ENCODE measurements at regions not wholly inside any gene's neighbourhood (a gene's known extent, or its start where the extent isn't known, plus 50 kb on each side); places are given as distances from the start of the nearest gene placed in this dataset.
"Not testable (repeated sequence)": the region's sequence is repeated elsewhere in the genome, so short reads cannot be mapped to it uniquely, and the experiment has no call there.

- in situ Hi-C loops (cut with MboI; ENCODE audit: low sequenced_read_pairs) = no loop called here
Measured at GRCh38 chr6:104519566-104519965, 340.2 kb downstream of the HACE1 start.

DNA sequence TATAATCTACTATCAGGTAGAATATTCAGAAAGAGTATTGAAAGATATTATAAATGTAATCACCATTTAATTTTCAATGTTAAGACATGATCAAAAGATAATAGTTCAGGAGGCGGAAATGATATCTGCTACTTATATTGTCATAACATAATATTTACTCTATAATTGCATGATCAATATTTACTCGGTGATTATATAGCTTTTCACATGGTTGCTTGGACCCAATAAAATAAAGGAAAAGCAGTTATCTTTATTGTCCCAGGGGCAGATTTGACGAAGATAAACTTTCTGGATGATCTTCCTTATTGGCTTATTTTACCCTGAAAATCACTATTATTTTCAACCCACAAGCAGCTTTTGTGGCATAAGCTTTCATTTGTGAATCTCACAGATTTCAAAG, 350.4 kb downstream of the HACE1 start:
- in situ Hi-C loops (cut with MboI; ENCODE audit: low sequenced_read_pairs) = no loop called here

DNA sequence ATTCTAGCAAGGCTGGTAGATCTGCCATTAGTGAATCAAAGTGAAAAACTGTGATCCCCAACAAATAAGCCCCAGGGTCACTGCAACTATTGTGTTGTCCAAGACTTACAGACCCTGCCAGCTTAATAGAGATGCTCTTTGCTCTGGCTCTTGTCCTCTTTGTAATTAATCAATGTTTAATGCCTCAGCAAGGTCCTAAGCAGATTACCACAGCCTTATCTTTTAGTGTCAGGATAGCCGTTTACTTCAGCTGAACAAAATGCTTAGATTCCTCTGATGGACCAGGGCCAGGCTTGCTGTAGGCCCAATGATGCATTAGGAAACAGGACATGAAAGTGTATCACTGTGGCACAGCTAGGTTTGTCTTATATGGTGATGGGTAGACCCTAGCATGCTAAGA, 353.3 kb downstream of the HACE1 start:
- in situ Hi-C loops (cut with MboI; ENCODE audit: low sequenced_read_pairs) = no loop called here

DNA sequence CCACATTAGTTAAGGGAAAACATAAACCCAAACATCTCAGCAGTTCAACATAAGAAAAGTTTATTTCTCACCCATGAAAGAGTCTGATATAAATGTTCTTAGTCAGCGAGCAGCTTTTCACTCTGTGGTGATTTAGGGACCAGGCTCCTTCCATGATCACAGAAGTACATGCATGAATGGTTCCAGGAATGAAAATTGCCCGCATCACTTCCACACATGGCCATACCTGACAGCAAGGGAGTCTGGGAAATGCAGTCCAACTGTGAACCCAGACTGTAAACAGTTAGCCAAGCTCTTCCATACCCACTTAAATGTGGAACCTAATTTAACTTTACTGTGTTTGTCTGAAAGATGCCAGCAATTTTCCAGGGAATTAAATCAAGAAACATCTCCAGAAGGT, 353.9 kb downstream of the HACE1 start:
- in situ Hi-C loops (cut with MboI; ENCODE audit: low sequenced_read_pairs) = no loop called here

DNA sequence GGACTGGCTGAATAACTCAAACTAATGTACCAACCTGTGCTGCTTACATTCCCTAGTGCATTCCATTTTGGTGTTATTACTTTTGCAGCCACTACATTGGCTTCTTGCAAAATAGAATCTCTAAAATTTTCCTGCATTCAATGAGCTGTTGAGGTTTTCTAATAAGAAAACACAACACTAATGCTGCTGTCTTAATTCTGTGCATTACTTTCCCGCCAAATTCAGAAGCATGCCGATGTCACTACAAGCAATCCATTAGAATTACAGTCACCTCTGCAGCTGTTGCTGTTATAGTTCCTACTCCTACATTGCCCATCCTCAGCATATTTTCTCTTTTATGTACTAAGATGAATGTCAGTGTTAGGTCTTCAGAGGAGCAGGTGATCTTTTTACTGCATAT, 359.5 kb downstream of the HACE1 start:
- in situ Hi-C loops (cut with MboI; ENCODE audit: low sequenced_read_pairs) = no loop called here

DNA sequence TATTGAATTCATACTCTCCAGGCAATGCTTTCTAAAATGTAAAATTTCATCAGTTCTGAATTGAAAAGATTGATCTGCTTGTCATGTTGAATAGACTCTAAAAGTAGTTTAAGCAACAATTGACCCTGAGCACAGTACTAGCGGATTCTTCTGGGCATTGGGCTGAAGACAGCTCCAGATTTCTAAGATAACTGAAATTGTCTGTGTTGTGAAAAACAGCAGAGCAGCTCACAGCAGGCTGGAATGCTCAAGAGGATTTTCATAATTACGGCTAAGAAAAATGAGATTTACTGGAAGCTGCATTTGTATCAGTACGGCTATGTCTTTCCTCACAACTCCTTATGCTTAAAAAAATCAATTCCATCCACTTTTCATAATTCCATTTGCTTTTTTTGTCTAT, 373.7 kb downstream of the HACE1 start:
- in situ Hi-C loops (cut with MboI; ENCODE audit: low sequenced_read_pairs) = no loop called here

DNA sequence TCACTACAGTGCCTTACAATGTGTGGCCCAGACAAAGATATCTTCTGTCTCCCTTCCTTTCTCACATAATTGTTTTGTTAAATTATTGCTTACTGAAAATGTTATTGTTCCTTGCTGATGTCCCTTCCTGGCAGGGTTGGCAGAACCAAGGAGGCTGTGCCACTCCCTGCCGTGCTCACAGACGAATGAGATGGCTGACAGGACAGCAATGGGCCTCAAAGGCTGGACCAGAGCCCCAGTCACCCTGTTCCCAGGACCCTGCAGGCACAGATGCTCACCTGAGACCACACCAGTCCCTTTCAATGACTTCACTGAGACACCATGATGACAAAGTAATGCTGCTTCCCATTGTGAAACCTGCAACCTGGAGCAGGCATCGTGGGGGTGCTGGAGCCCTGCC, 375.1 kb downstream of the HACE1 start:
- in situ Hi-C loops (cut with MboI; ENCODE audit: low sequenced_read_pairs) = no loop called here

- in situ Hi-C loops (cut with MboI; ENCODE audit: low sequenced_read_pairs) = no loop called here
Measured at GRCh38 chr6:104484191-104484590, 375.5 kb downstream of the HACE1 start.

DNA sequence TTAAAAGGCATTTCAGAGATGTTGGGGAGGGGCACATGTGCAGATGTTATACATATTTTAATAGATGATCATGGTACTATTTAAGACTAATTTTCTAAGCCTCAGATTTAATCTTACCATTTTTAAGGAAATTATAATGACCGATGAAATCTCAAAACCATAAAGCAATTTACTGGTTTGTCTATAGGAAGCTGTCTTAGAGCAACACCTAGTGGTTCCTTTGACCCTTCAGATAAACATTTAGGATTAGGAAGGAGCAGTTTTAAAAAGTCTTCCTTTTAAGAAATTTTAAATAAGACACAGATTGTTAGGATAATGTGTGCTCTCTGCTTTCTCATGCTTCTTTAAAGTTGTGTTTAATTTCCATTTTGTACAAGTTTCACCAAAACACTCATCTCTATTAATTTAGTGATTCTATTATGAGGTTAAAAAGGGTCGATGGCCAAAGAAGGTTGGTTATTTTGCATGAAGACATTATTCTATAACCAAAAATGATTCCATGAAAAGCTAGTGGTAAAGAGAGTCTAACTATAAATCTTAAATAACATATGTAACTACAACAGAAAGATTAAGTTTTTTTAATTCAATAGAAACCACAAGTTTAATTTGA, 376.4 kb downstream of the HACE1 start:
- in situ Hi-C loops (cut with MboI; ENCODE audit: low sequenced_read_pairs) = no loop called here

- in situ Hi-C loops (cut with MboI; ENCODE audit: low sequenced_read_pairs) = no loop called here
Measured at GRCh38 chr6:104477569-104477968, 382.1 kb downstream of the HACE1 start.

- in situ Hi-C loops (cut with MboI; ENCODE audit: low sequenced_read_pairs) = no loop called here
Measured at GRCh38 chr6:104473021-104473429, 386.7 kb downstream of the HACE1 start.

GRCh38 chr6:104472021-104472901, 387.5 kb downstream of the HACE1 start:
- in situ Hi-C loops (cut with MboI; ENCODE audit: low sequenced_read_pairs) = no loop called here

GRCh38 chr6:104466306-104466705, 393.4 kb downstream of the HACE1 start:
- in situ Hi-C loops (cut with MboI; ENCODE audit: low sequenced_read_pairs) = no loop called here

- in situ Hi-C loops (cut with MboI; ENCODE audit: low sequenced_read_pairs) = no loop called here
Measured at GRCh38 chr6:104462811-104463599, 396.7 kb downstream of the HACE1 start.

DNA sequence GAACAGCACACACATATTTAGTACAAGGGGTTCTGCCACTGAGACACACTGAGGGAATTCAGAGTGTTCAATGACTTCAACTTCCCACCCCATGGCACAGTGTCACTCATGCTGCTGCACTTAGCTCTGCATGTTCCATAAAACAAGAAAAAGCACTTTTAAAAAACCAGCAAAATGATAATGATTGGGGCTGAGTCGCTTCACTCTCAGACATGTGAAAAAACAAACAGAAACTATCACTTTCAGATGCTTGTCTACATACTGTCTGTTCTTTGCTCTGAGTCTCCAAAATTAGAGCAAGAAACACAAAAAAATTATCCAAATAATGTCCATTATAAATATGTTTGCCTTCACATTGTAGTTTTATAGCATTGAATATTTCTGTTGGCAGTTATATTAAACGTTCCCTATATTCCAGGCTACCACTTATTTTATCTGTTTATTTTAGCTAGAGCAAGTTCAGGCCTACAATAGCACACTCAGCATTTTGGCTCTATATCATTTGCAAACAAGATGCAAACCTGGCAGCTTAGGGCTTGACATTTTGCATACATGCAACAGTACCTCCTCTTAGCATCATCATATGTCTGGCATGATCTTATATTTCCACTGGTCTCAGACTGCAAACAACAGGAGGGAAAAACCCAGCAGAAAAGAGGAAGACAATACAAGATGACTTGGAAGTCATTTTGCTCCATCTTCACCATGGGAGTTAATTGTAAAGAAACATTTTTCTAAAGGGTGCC, 398.8 kb downstream of the HACE1 start:
- in situ Hi-C loops (cut with MboI; ENCODE audit: low sequenced_read_pairs) = no loop called here

DNA sequence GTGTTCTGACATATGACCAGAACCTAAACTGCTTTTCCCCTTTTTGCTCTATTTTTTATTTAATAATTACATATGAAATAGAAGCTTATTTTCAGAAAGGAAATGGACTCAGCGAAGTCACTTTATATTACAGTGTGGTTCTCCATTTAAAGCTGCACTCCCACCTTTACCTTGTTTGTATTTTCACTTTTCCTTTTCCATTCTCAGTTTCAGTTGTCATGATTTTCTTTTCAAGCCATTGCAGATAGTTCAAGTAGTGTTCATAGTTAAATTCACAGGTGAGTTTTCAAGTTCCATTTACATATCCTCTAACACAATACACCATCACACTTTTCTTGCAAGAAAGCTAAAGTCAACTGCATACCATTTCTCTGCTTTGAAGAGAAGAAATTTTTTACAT, 400.2 kb downstream of the HACE1 start:
- in situ Hi-C loops (cut with MboI; ENCODE audit: low sequenced_read_pairs) = no loop called here

DNA sequence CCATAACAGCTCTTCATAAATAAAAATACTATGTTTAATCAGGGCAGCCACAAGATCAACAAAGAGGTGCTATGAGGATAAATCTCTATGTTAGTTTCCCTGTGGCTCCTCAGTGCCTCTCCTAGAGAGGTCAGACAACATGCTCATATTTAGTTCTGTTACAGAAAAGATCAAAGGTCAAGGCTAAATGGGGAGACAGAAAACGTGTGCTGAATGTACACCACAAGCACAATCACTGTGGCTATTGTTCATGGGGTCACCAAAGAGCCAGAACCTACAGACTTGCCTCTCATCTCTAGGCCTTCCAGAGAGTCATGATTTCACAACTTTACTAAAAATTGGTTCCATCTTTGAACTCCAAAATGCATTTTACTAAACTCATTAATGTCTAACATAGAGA, 409.8 kb downstream of the HACE1 start:
- in situ Hi-C loops (cut with MboI; ENCODE audit: low sequenced_read_pairs) = no loop called here

DNA sequence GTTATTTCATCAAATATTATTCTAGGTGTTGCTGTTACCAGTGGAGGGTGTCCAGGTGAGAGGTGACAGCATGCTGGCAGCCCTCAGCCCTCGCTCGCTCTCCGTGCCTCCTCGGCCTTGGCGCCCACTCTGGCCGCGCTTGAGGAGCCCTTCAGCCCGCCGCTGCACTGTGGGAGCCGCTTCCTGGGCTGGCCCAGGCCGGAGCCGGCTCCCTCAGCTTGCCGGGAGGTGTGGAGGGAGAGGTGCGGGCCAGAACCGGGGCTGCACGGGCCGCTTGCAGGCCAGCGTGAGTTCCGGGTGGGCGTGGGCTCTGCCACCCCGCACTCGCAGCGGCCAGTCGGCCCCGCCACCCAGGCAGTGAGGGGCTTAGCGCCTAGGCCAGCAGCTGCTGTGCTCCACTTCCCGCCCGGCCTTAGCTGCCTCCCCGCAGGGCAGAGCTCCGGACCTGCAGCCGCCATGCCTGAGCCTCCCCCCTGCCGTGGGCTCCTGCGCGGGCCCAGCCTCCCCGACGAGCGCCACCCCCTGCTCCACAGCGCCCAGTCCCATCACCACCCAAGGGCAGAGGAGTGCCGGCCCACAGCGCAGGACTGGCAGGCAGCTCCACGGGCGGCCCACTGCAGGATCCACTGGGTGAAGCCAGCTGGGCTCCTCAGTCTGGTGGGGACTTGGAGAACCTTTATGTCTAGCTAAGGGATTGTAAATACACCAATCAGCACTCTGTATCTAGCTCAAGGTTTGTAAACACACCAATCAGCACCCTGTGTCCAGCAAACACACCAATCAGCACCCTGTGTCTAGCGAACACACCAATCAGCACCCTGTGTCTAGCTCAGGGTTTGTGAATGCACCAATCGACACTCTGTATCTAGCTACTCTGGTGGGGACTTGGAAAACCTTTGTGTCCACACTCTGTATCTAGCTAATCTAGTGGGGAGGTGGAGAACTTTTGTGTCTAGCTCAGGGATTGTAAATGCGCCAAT, 413.3 kb downstream of the HACE1 start:
- in situ Hi-C loops (cut with MboI; ENCODE audit: low sequenced_read_pairs) = not testable (repeated sequence)

- in situ Hi-C loops (cut with MboI; ENCODE audit: low sequenced_read_pairs) = no loop called here
Measured at GRCh38 chr6:104434519-104434918, 425.2 kb downstream of the HACE1 start.

GRCh38 chr6:104431096-104431495, 428.6 kb downstream of the HACE1 start:
- in situ Hi-C loops (cut with MboI; ENCODE audit: low sequenced_read_pairs) = no loop called here
